AG09319 (cell line): ENCODE measurements at regions not wholly inside any gene's neighbourhood (a gene's known extent, or its start where the extent isn't known, plus 50 kb on each side); places are given as distances from the start of the nearest gene placed in this dataset.

ENCODE experiments used
- DNase-seq: peaks from one replicate; pipeline ENCODE4 v3.0.0-alpha.2; 2010; ENCODE audit warnings: low read depth; ENCODE audit errors: extremely low read depth
- TF ChIP-seq, protein P1 (sequence below): IDR thresholded peaks from 2 replicates; pipeline ENCODE4 v1.5.1; 2011; ENCODE audit warnings: low read depth, mild to moderate bottlenecking, inconsistent platforms, low read length, moderate library complexity

- TF ChIP-seq, protein P1, sequence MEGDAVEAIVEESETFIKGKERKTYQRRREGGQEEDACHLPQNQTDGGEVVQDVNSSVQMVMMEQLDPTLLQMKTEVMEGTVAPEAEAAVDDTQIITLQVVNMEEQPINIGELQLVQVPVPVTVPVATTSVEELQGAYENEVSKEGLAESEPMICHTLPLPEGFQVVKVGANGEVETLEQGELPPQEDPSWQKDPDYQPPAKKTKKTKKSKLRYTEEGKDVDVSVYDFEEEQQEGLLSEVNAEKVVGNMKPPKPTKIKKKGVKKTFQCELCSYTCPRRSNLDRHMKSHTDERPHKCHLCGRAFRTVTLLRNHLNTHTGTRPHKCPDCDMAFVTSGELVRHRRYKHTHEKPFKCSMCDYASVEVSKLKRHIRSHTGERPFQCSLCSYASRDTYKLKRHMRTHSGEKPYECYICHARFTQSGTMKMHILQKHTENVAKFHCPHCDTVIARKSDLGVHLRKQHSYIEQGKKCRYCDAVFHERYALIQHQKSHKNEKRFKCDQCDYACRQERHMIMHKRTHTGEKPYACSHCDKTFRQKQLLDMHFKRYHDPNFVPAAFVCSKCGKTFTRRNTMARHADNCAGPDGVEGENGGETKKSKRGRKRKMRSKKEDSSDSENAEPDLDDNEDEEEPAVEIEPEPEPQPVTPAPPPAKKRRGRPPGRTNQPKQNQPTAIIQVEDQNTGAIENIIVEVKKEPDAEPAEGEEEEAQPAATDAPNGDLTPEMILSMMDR = no peak
- no peak for DNase-seq
Observed at GRCh38 chr3:5840056-5840455, 652.5 kb downstream of the EDEM1 start.

DNA sequence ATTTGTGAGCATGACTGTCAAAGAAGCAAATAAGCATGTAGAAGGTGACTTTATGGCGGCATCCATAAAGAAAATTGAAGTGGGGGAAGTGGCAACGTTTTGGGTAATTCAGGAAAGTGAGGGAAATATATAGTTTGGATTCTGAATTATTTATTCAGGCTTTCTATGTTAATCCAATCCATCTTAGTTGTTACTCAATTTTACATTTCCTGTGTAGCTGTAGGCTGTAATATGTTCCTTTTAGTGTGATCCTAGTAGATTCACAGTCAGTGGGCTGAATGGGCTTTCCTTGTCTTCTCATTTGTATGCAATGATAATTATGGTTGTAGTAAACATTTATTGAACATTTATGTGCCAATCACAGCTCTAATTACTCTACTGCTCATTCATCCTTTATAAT lies 654.1 kb downstream of the EDEM1 start:
- no peak for DNase-seq
- TF ChIP-seq, protein P1 = no peak

DNA sequence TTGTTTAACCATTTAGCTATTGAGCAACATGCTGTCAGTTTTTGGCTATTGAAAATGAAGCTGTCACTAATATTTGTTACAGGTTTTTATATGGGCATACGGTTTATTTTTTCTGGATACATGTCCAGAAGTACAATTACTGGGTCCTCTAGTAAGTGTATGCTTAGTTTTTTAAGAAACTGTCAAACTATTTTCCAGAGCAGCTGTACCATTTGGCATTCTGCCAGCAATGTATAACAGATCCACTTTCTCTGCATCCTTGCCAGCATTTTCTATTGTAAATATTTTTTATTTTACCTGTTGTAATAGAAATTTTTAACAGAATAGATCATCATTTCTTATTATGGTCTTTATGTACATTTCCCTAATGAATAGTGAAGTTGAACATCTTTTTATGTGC lies 658.8 kb downstream of the EDEM1 start:
- DNase-seq = no peak
- TF ChIP-seq, protein P1 = no peak

DNA sequence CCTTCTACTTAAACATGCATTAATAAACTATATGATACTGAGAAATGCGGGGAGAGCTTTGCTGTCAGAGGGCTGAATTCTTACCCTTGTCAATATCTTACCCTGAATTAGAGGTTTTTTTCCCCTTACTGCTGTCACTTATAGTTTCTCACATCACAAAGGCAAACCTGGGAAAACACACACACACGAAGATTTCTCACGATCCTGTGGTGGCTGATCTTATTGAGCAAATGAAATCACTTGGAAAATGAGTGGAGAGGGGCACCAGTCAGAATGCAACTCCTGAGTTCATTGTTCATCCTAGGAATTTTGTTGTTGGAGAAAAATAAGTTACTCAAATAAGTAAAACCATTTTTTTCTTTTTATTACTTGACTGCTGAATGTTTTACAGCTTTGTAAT lies 673.6 kb downstream of the EDEM1 start:
- DNase-seq = no peak
- TF ChIP-seq, protein P1 = no peak

GRCh38 chr3:5874931-5875341 lies 687.4 kb downstream of the EDEM1 start:
- no peak for DNase-seq
- TF ChIP-seq, protein P1 = no peak

GRCh38 chr3:5888851-5889250 lies 701.3 kb downstream of the EDEM1 start:
- TF ChIP-seq, protein P1 = no peak
- no peak for DNase-seq

- TF ChIP-seq, protein P1 = no peak
- DNase-seq = no peak
Observed at GRCh38 chr3:5889374-5889773, 701.9 kb downstream of the EDEM1 start.

GRCh38 chr3:5891711-5892110 lies 704.2 kb downstream of the EDEM1 start:
- DNase-seq = no peak
- TF ChIP-seq, protein P1 = no peak
